ENCODE measurements at regions not wholly inside any gene's neighbourhood (a gene's known extent, or its start where the extent isn't known, plus 50 kb on each side); places are given as distances from the start of the nearest gene placed in this dataset.

- 82% methylated on average over 8 of the region's 8 CpGs for WGBS
- Histone ChIP-seq H3K9me3 (no peaks in the 10 kb centered on the region), H3K27ac (no peak overlapping the region), H3K27me3 (replicated peaks; ENCODE audit: insufficient read depth) (no peaks in the 10 kb centered on the region), H3K36me3 (no peaks in the 10 kb centered on the region), H3K4me1 (replicated peaks) (no peaks in the 10 kb centered on the region), H3K4me3 (no peak overlapping the region)
- TF ChIP-seq POLR2A (IDR thresholded peaks at IDR 0.05), result no peak
- no peak for TF ChIP-seq POLR2AphosphoS5 (IDR thresholded peaks at IDR 0.05)
- TF ChIP-seq, protein P1, sequence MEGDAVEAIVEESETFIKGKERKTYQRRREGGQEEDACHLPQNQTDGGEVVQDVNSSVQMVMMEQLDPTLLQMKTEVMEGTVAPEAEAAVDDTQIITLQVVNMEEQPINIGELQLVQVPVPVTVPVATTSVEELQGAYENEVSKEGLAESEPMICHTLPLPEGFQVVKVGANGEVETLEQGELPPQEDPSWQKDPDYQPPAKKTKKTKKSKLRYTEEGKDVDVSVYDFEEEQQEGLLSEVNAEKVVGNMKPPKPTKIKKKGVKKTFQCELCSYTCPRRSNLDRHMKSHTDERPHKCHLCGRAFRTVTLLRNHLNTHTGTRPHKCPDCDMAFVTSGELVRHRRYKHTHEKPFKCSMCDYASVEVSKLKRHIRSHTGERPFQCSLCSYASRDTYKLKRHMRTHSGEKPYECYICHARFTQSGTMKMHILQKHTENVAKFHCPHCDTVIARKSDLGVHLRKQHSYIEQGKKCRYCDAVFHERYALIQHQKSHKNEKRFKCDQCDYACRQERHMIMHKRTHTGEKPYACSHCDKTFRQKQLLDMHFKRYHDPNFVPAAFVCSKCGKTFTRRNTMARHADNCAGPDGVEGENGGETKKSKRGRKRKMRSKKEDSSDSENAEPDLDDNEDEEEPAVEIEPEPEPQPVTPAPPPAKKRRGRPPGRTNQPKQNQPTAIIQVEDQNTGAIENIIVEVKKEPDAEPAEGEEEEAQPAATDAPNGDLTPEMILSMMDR (IDR thresholded peaks at IDR 0.05), result no peak
- intact Hi-C loops (cut with DNase I), result no loop called here
- DNase-seq (ENCODE audit: low spot score), result no peak
Measured at GRCh38 chr13:53405616-53406015, 377.0 kb downstream of the OLFM4 start.

DNA sequence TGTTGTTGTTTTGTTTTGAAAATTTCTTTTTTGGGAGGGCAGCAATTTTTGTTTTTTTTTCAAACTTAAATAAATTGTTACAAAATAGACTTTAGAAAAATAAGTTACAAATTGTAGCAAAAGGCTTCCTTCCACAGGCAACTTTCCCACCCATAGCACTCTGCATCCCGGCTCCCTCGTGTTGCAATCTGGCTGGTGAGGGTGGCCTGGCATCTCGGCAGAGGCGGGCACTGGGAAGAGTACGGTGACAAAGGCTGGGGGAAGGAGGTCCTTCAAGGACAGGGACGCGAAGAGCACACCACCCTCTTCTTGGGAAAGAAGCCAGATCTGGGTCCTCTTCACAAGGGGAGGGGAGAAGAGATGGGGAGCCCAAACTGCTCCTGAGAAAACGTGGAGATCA, 379.7 kb downstream of the OLFM4 start:
- WGBS, result 93% methylated on average over 8 of the region's 8 CpGs
- H3K4me1 ChIP-seq (replicated peaks), result no peaks in the 10 kb centered on the region
- H3K9me3 ChIP-seq, result no peaks in the 10 kb centered on the region
- H3K36me3 ChIP-seq, result no peaks in the 10 kb centered on the region
- no peak for DNase-seq (ENCODE audit: low spot score)
- no peaks in the 10 kb centered on the region for H3K27me3 ChIP-seq (replicated peaks; ENCODE audit: insufficient read depth)
- H3K4me3 ChIP-seq, result no peak overlapping the region
- H3K27ac ChIP-seq, result no peak overlapping the region
- TF ChIP-seq POLR2A (IDR thresholded peaks at IDR 0.05) (no peak), POLR2AphosphoS5 (IDR thresholded peaks at IDR 0.05) (no peak)
- TF ChIP-seq, protein P1 (IDR thresholded peaks at IDR 0.05), result no peak
- intact Hi-C loops (cut with DNase I), result no loop called here

DNA sequence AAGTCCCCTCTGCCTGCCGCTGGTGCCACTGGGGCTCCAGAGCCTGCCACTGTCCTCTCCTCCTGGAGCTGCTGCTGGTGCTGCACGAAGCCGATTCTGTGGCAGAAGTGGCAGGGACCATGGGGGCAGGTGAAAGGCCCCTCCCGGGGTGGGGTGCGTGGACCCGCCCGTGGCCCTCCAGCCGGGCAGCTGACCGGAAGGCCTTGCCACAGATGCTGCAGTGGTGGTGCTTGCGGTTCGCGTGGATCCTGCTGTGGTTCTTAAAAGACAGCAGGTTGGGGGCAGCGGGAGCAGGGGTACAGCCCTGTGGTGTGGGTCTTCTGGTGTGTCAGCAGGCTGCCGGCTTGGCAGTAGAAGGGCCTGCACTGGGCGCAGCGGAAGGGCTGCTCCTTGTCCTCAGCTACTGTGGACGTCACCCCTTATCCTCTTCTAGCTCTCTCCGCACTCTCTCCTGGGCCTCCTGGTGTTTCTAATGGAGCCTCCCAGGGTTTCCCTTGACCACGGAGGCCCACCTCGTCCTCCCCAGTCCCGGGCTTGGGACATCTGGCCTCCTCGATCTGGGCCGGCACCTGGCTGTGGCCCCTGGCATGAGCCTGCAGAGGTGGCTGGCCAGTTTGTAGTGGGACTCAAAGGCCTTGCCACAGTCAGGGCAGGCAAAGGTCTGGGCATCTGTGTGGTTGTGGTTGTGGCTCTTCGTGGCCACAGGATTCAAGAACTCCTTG, 380.4 kb downstream of the OLFM4 start:
- WGBS, result 92% methylated on average over 24 of the region's 24 CpGs
- H3K27ac ChIP-seq, result no peak overlapping the region
- H3K36me3 ChIP-seq, result no peaks in the 10 kb centered on the region
- H3K4me3 ChIP-seq, result no peak overlapping the region
- H3K9me3 ChIP-seq, result no peaks in the 10 kb centered on the region
- no peaks in the 10 kb centered on the region for H3K4me1 ChIP-seq (replicated peaks)
- no peak for DNase-seq (ENCODE audit: low spot score)
- H3K27me3 ChIP-seq (replicated peaks; ENCODE audit: insufficient read depth), result no peaks in the 10 kb centered on the region
- intact Hi-C loops (cut with DNase I), result no loop called here
- TF ChIP-seq, protein P1 (IDR thresholded peaks at IDR 0.05), result no peak
- no peak for TF ChIP-seq POLR2A (IDR thresholded peaks at IDR 0.05)
- no peak for TF ChIP-seq POLR2AphosphoS5 (IDR thresholded peaks at IDR 0.05)

- H3K4me1 ChIP-seq (replicated peaks), result no peaks in the 10 kb centered on the region
- 40% methylated on average over 1 of the region's 1 CpG for WGBS
- no peaks in the 10 kb centered on the region for H3K27me3 ChIP-seq (replicated peaks; ENCODE audit: insufficient read depth)
- DNase-seq (ENCODE audit: low spot score), result no peak
- no peak overlapping the region for H3K27ac ChIP-seq
- H3K36me3 ChIP-seq, result no peaks in the 10 kb centered on the region
- no peaks in the 10 kb centered on the region for H3K9me3 ChIP-seq
- intact Hi-C loops (cut with DNase I), result no loop called here
- H3K4me3 ChIP-seq, result no peak overlapping the region
- TF ChIP-seq, protein P1 (IDR thresholded peaks at IDR 0.05), result no peak
- TF ChIP-seq POLR2AphosphoS5 (IDR thresholded peaks at IDR 0.05) (no peak), POLR2A (IDR thresholded peaks at IDR 0.05) (no peak)
Measured at GRCh38 chr13:53411463-53411862, 382.9 kb downstream of the OLFM4 start.

DNA sequence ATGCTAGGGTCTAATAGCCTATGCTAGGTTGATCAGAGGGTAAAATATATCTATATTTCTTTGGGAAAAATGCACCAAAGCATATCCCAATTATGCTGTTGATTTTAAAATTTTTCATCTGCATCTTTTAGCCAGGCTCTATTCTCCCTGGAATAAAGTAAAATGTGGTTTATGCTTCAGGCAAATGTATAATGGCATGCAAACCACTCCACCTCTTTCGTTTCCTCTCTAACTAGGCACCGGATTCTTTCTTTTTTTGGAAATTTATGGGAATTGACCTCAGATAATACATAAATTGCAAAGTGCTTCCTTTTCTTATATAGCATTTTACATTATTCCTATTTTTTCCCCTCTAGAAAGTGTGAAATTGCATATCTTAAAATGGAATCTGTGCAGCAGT, 386.5 kb downstream of the OLFM4 start:
- H3K27ac ChIP-seq, result no peak overlapping the region
- no peaks in the 10 kb centered on the region for H3K27me3 ChIP-seq (replicated peaks; ENCODE audit: insufficient read depth)
- TF ChIP-seq POLR2AphosphoS5 (IDR thresholded peaks at IDR 0.05) (no peak), POLR2A (IDR thresholded peaks at IDR 0.05) (no peak)
- TF ChIP-seq, protein P1 (IDR thresholded peaks at IDR 0.05), result no peak
- H3K36me3 ChIP-seq, result no peaks in the 10 kb centered on the region
- no peaks in the 10 kb centered on the region for H3K9me3 ChIP-seq
- H3K4me1 ChIP-seq (replicated peaks), result no peaks in the 10 kb centered on the region
- intact Hi-C loops (cut with DNase I), result no loop called here
- no peak for DNase-seq (ENCODE audit: low spot score)
- 87% methylated on average over 2 of the region's 2 CpGs for WGBS
- no peak overlapping the region for H3K4me3 ChIP-seq
